Neuron (in vitro differentiated cells): ENCODE measurements at regions not wholly inside any gene's neighbourhood (a gene's known extent, or its start where the extent isn't known, plus 50 kb on each side); places are given as distances from the start of the nearest gene placed in this dataset.
"Not testable (repeated sequence)": the region's sequence is repeated elsewhere in the genome, so short reads cannot be mapped to it uniquely, and the experiment has no call there.

Experiments used
- H2AFZ ChIP-seq: one replicate; pipeline ENCODE4 v1.6.1; 2013; ENCODE audit warnings: low read depth, mild to moderate bottlenecking, inconsistent platforms, low read length, moderate library complexity
- H3K27me3 ChIP-seq: one replicate; pipeline ENCODE4 v1.6.1; 2013; ENCODE audit warnings: low read length; ENCODE audit not compliant: insufficient read depth
- H3K36me3 ChIP-seq: one replicate; pipeline ENCODE4 v1.6.1; 2013; ENCODE audit warnings: low read length; ENCODE audit not compliant: insufficient read depth
- H3K4me1 ChIP-seq: one replicate; pipeline ENCODE4 v1.6.1; 2013; ENCODE audit warnings: low read length; ENCODE audit not compliant: insufficient read depth
- H3K4me3 ChIP-seq: 2 replicates; pipeline ENCODE4 v1.5.1; 2013; ENCODE audit warnings: mild to moderate bottlenecking, low read length, moderate library complexity
- H3K9me3 ChIP-seq: one replicate; pipeline ENCODE4 v1.6.1; 2013; ENCODE audit warnings: low read length

DNA sequence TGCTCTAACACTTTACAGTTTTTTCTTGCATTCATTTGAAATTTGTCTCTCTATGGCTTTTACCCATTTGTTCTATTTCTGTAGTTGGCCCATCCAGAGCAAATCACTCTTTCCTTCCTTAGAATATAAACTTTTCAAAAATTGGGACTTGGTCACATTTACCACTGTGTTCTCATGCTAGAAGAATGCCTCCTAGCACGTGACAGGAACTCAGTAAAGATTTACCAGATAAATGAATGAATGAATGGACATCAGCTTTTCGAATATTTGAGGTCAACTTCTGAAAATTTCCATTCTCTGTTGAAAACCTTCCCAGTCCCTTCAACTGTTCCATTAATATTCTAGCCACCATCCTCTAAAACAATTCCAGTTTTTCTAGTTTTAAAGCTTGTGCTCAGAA lies 294.5 kb downstream of the CD83 start:
- H3K4me1 ChIP-seq = peaks cover 2% of the 10 kb centered on the region
- H3K4me3 ChIP-seq = no peak overlapping the region
- no peaks in the 10 kb centered on the region for H3K36me3 ChIP-seq
- no peaks in the 10 kb centered on the region for H3K9me3 ChIP-seq
- no peak overlapping the region for H2AFZ ChIP-seq
- H3K27me3 ChIP-seq = no peaks in the 10 kb centered on the region

DNA sequence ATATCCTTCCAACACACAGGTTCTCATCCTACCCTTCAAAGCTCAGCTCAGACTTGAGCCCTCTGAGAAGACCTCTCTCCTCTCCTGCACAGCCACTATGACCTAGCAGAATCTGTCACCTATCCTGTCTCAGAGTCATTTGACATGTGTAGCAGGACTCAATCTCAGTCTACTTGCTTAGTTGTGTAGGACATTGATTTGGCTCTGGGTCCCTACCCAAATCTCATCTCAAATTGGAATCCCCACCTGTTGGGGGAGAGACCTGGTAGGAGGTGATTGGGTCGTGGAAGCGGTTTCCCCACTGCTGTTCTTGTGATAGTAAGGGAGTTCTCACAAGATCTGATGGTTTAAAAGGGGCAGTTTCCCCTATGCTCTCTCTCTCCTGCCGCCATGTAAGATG lies 297.9 kb downstream of the CD83 start:
- Histone ChIP-seq H3K9me3 (no peaks in the 10 kb centered on the region), H2AFZ (no peak overlapping the region), H3K27me3 (no peaks in the 10 kb centered on the region), H3K4me1 (no peaks in the 10 kb centered on the region), H3K36me3 (no peaks in the 10 kb centered on the region), H3K4me3 (no peak overlapping the region)

DNA sequence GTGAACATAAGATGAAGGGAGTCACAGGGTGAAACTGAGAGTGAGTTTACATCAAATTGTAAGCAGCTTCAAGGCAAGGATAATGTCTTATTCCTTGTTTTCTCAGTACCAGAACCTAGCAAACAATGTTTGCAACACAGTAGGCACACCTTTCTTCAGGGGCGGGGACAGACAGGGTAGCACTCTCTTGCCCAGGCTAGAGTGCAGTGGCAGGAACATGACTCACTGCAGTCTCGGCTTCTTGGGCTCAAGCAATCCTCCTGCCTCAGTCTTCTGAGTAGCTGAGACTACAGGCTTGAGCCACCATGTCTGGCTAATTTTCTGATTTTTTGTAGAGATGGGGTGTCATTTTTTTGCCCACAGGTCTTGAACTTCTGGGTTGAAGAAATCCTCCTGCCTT lies 299.8 kb downstream of the CD83 start:
- H3K4me1 ChIP-seq = no peaks in the 10 kb centered on the region
- no peaks in the 10 kb centered on the region for H3K36me3 ChIP-seq
- no peak overlapping the region for H2AFZ ChIP-seq
- H3K9me3 ChIP-seq = no peaks in the 10 kb centered on the region
- no peaks in the 10 kb centered on the region for H3K27me3 ChIP-seq
- H3K4me3 ChIP-seq = no peak overlapping the region

- not testable (repeated sequence) for H3K9me3 ChIP-seq, H3K4me3 ChIP-seq, H3K4me1 ChIP-seq, H3K27me3 ChIP-seq, H2AFZ ChIP-seq, H3K36me3 ChIP-seq
These were observed 301.7 kb downstream of the CD83 start for GRCh38 chr6:14419224-14419623.

- no peaks in the 10 kb centered on the region for H3K9me3 ChIP-seq
- no peaks in the 10 kb centered on the region for H3K27me3 ChIP-seq
- no peak overlapping the region for H2AFZ ChIP-seq
- H3K4me1 ChIP-seq = no peaks in the 10 kb centered on the region
- H3K4me3 ChIP-seq = no peak overlapping the region
- H3K36me3 ChIP-seq = no peaks in the 10 kb centered on the region
These were observed 304.5 kb downstream of the CD83 start for GRCh38 chr6:14422061-14422460.

DNA sequence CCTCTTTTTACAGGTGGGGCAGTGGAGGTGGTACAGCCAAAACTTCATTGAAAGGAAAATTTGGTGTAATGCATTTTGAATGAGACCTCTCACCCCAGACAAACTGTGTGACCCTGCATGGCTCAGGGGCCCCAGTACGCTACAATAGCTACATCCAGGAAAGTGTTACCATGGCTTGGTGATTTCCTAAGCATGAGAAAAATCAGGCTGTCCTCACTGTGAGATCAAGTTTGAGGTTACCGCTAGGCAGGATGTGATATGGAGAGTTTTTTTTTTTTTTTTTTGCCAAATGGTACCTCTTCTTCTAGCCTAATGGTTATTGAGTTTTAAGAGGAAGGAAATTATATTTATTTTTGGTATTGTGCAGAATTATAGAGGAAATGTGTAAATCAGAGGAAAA lies 305.3 kb downstream of the CD83 start:
- Histone ChIP-seq H2AFZ (no peak overlapping the region), H3K27me3 (no peaks in the 10 kb centered on the region), H3K4me1 (no peaks in the 10 kb centered on the region), H3K9me3 (no peaks in the 10 kb centered on the region), H3K4me3 (no peak overlapping the region), H3K36me3 (no peaks in the 10 kb centered on the region)

DNA sequence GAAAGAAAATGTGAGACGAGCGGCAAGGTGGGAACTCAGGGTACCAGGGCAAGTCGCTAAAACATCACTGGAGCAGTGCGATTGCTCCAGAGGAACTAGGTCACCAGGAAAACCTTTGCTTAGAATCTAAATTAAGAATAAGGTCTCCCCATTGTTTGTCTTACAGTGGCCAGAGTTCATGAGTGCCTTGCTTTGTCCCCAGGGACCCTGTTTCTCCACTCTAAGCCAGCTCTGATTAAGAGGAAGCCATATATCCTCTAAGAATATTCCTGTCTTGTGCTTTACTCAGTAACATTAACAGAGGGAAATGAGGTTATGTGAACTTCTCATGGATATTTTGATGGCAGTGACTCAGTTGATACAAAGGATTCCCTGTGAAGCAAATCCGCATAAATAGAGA lies 305.8 kb downstream of the CD83 start:
- Histone ChIP-seq H2AFZ (no peak overlapping the region), H3K27me3 (no peaks in the 10 kb centered on the region), H3K36me3 (no peaks in the 10 kb centered on the region), H3K4me1 (no peaks in the 10 kb centered on the region), H3K9me3 (no peaks in the 10 kb centered on the region), H3K4me3 (no peak overlapping the region)

- H2AFZ ChIP-seq = no peak overlapping the region
- no peaks in the 10 kb centered on the region for H3K27me3 ChIP-seq
- no peak overlapping the region for H3K4me3 ChIP-seq
- no peaks in the 10 kb centered on the region for H3K9me3 ChIP-seq
- no peaks in the 10 kb centered on the region for H3K36me3 ChIP-seq
- H3K4me1 ChIP-seq = no peaks in the 10 kb centered on the region
These were observed 306.4 kb downstream of the CD83 start for GRCh38 chr6:14423955-14424354.

- Histone ChIP-seq H3K4me1 (no peaks in the 10 kb centered on the region), H3K36me3 (no peaks in the 10 kb centered on the region), H3K27me3 (no peaks in the 10 kb centered on the region), H3K4me3 (no peak overlapping the region), H2AFZ (no peak overlapping the region), H3K9me3 (no peaks in the 10 kb centered on the region)
These were observed 308.2 kb downstream of the CD83 start for GRCh38 chr6:14425805-14426204.

GRCh38 chr6:14426281-14426680 lies 308.7 kb downstream of the CD83 start:
- Histone ChIP-seq H3K36me3 (no peaks in the 10 kb centered on the region), H3K4me1 (no peaks in the 10 kb centered on the region), H3K4me3 (no peak overlapping the region), H3K9me3 (no peaks in the 10 kb centered on the region), H2AFZ (no peak overlapping the region), H3K27me3 (no peaks in the 10 kb centered on the region)

DNA sequence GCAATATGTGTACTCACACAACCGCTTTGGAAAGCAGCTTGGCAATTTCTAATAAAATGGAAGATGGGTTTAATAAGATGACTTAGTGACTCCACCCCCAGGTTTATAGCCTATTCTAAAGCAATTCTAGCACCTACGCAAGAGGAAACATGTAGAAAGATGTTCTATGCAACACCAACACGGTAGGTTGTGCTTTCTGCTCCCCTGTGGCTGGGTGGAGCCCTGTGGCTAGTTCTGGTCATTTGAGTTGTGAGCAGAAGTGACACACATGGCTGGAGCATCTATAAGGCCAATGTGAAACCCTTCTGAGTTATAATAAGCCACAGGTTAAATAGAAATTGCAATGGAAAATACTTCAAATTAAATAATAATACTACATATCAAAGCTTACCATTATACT lies 310.7 kb downstream of the CD83 start:
- Histone ChIP-seq H3K36me3 (no peaks in the 10 kb centered on the region), H3K9me3 (no peaks in the 10 kb centered on the region), H2AFZ (no peak overlapping the region), H3K4me1 (no peaks in the 10 kb centered on the region), H3K4me3 (no peak overlapping the region), H3K27me3 (no peaks in the 10 kb centered on the region)

DNA sequence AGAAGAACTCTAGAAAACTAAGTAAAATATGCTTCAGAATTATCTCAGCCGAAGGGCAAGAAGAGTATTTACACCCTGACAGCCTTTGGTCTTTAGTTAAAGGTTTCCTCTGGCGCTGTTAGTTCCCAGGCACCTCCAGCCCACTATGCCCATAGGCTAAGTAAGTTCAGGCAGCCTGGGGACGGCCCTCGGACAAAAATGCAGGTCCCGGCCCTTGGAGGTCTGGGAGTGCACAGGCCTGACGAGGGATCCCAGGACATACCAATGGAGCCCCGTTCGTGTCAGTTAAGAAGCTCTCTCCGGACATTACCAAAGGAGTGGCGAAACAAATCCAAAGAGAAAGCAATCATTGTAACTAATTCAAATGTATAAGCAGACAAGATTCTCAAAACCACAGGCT lies 311.8 kb downstream of the CD83 start:
- Histone ChIP-seq H3K4me3 (no peak overlapping the region), H3K27me3 (no peaks in the 10 kb centered on the region), H3K9me3 (no peaks in the 10 kb centered on the region), H3K36me3 (no peaks in the 10 kb centered on the region), H3K4me1 (no peaks in the 10 kb centered on the region), H2AFZ (no peak overlapping the region)

DNA sequence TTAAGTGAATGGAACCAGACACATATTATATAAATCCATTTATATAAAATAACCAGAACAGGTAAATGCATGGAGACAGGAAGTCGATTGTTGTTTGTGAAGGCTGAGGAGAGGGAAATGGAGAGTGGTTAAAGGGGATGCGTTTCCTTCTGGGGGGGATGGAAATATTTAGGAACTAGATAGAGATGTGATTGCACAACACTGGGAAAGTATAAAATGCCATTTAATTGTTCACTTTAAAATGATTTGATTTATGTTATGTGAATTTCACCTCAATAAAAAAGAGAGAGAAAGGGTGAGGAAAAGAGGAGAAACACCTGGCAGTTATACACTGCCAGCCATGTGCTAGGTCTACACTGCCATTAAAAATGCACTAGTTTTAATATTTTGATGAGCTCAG lies 312.6 kb downstream of the CD83 start:
- no peaks in the 10 kb centered on the region for H3K4me1 ChIP-seq
- no peak overlapping the region for H3K4me3 ChIP-seq
- H2AFZ ChIP-seq = no peak overlapping the region
- no peaks in the 10 kb centered on the region for H3K9me3 ChIP-seq
- H3K27me3 ChIP-seq = no peaks in the 10 kb centered on the region
- no peaks in the 10 kb centered on the region for H3K36me3 ChIP-seq

DNA sequence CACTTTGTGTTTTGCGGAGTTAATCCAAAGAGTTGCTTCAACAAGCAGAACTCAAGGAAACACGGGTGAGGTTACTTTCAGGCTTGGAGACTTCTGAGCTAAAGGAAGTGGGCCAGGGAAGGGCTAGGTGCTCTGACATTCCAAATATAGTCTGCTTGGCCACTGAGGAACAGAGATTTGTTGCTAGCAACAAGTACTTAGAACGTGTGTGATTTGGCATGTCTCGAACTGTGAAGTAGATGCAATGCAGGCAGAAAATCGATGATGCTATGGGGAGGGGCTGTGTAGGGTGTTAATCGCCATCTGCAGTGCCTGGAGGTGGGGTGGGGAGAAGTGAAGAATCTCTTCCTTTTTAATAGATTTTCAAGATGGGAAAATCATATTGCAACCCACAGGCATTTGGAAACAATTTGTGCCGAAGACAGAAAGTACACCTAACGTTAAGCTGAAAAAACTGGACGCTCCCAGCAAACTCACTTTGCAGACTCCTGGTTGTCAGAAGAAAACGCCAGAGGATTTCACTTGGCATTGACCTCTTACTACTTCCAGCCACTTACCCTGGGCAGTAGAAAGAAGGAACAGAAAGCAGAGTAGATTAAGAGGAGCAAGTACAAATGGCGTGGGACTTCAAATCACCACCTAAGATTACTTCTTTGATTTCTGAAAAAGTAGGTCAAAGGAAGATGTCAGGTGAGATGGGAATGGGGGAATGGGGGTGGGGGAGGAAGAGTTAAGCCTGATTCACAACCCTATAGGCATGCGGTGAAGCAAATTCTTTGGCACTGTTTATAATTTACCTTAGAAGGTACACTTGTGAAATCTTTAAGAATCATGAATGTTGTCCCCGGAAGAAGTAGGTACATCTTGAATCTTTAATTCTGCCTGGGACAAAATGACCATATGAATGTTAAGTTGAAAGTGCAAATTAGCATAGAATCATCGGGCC lies 314.1 kb downstream of the CD83 start:
- Histone ChIP-seq H3K4me3 (no peak overlapping the region), H3K27me3 (no peaks in the 10 kb centered on the region), H3K9me3 (no peaks in the 10 kb centered on the region), H2AFZ (no peak overlapping the region), H3K36me3 (no peaks in the 10 kb centered on the region), H3K4me1 (no peaks in the 10 kb centered on the region)
